ENCODE measurements at regions not wholly inside any gene's neighbourhood (a gene's known extent, or its start where the extent isn't known, plus 50 kb on each side); places are given as distances from the start of the nearest gene placed in this dataset.

- TF ChIP-seq POLR2AphosphoS5 (IDR thresholded peaks at IDR 0.05; ENCODE audit: low read depth, low read length): no peak
- TF ChIP-seq TAF1 (IDR thresholded peaks at IDR 0.05; ENCODE audit: low read depth, low read length): no peak
- no peak for TF ChIP-seq POLR2A (IDR thresholded peaks at IDR 0.05; ENCODE audit: low read depth, low read length)
- TF ChIP-seq SPI1 (IDR thresholded peaks at IDR 0.05; ENCODE audit: low read depth, low read length): no peak
- TF ChIP-seq POU2F2 (IDR thresholded peaks at IDR 0.05; ENCODE audit: low read depth, low read length): no peak
These were observed 217.8 kb upstream of the CBLB start for GRCh38 chr3:106086636-106087035.

All from GM12891 (cell line).